ENCODE measurements at regions not wholly inside any gene's neighbourhood (a gene's known extent, or its start where the extent isn't known, plus 50 kb on each side); places are given as distances from the start of the nearest gene placed in this dataset.

GRCh38 chr2:15793078-15793913, 147.1 kb upstream of the MYCN start:
- DNase-seq (ENCODE audit: low read depth): no peak

- DNase-seq (ENCODE audit: low read depth): no peak
Measured at GRCh38 chr2:15793978-15794377, 146.4 kb upstream of the MYCN start.

GRCh38 chr2:15794608-15795134, 145.7 kb upstream of the MYCN start:
- DNase-seq (ENCODE audit: low read depth): no peak

GRCh38 chr2:15795426-15795825, 144.9 kb upstream of the MYCN start:
- peak; percentile 43 for DNase-seq (ENCODE audit: low read depth)

- no peak for DNase-seq (ENCODE audit: low read depth)
Measured at GRCh38 chr2:15796167-15796942, 144.0 kb upstream of the MYCN start.

GRCh38 chr2:15797231-15797938, 143.0 kb upstream of the MYCN start:
- DNase-seq (ENCODE audit: low read depth): peak; percentile 32

GRCh38 chr2:15797939-15798281, 142.4 kb upstream of the MYCN start:
- DNase-seq (ENCODE audit: low read depth): no peak

GRCh38 chr2:15798701-15799431, 141.5 kb upstream of the MYCN start:
- no peak for DNase-seq (ENCODE audit: low read depth)

- no peak for DNase-seq (ENCODE audit: low read depth)
Measured at GRCh38 chr2:15799432-15799827, 140.9 kb upstream of the MYCN start.

GRCh38 chr2:15800495-15801329, 139.6 kb upstream of the MYCN start:
- DNase-seq (ENCODE audit: low read depth): peak; percentile 56

- no peak for DNase-seq (ENCODE audit: low read depth)
Measured at GRCh38 chr2:15801439-15801838, 138.9 kb upstream of the MYCN start.

- no peak for DNase-seq (ENCODE audit: low read depth)
Measured at GRCh38 chr2:15801904-15802303, 138.4 kb upstream of the MYCN start.

GRCh38 chr2:15802657-15803542, 137.4 kb upstream of the MYCN start:
- no peak for DNase-seq (ENCODE audit: low read depth)

- DNase-seq (ENCODE audit: low read depth): no peak
Measured at GRCh38 chr2:15803543-15804245, 136.7 kb upstream of the MYCN start.

- DNase-seq (ENCODE audit: low read depth): no peak
Measured at GRCh38 chr2:15804246-15804619, 136.1 kb upstream of the MYCN start.

GRCh38 chr2:15804691-15805090, 135.7 kb upstream of the MYCN start:
- no peak for DNase-seq (ENCODE audit: low read depth)

- DNase-seq (ENCODE audit: low read depth): no peak
Measured at GRCh38 chr2:15805206-15805605, 135.1 kb upstream of the MYCN start.

GRCh38 chr2:15805772-15806171, 134.6 kb upstream of the MYCN start:
- no peak for DNase-seq (ENCODE audit: low read depth)

GRCh38 chr2:15806801-15807417, 133.4 kb upstream of the MYCN start:
- DNase-seq (ENCODE audit: low read depth): no peak
